ENCODE measurements at regions not wholly inside any gene's neighbourhood (a gene's known extent, or its start where the extent isn't known, plus 50 kb on each side); places are given as distances from the start of the nearest gene placed in this dataset.

- no peaks in the 10 kb centered on the region for H3K79me2 ChIP-seq (replicated peaks; ENCODE audit: insufficient read depth, low read length)
- TF ChIP-seq SMC3 (conservative IDR thresholded peaks at IDR 0.05; ENCODE audit: poor library complexity) (no peak), RAD21 (conservative IDR thresholded peaks at IDR 0.05) (no peak), EP300 (conservative IDR thresholded peaks at IDR 0.05; ENCODE audit: poor library complexity, severe bottlenecking) (no peak), TAF1 (IDR thresholded peaks at IDR 0.05; ENCODE audit: low read depth) (no peak), CTCF (IDR thresholded peaks at IDR 0.05; ENCODE audit: poor library complexity, severe bottlenecking) (no peak), EZH2 (IDR thresholded peaks at IDR 0.05; ENCODE audit: borderline replicate concordance, insufficient read depth, low read length, poor library complexity, severe bottlenecking) (no peak), MXI1 (conservative IDR thresholded peaks at IDR 0.05; ENCODE audit: poor library complexity, severe bottlenecking) (no peak), REST (IDR thresholded peaks at IDR 0.05; ENCODE audit: borderline replicate concordance) (no peak), POLR2AphosphoS5 (IDR thresholded peaks at IDR 0.05) (no peak)
Observed at GRCh38 chr7:156056534-156056933, 244.3 kb upstream of the SHH start.

GRCh38 chr7:156055206-156055822 lies 243.1 kb upstream of the SHH start:
- TF ChIP-seq EZH2 (IDR thresholded peaks at IDR 0.05; ENCODE audit: borderline replicate concordance, insufficient read depth, low read length, poor library complexity, severe bottlenecking) (no peak), POLR2AphosphoS5 (IDR thresholded peaks at IDR 0.05) (no peak), TAF1 (IDR thresholded peaks at IDR 0.05; ENCODE audit: low read depth) (no peak), RAD21 (conservative IDR thresholded peaks at IDR 0.05) (no peak), MXI1 (conservative IDR thresholded peaks at IDR 0.05; ENCODE audit: poor library complexity, severe bottlenecking) (no peak), SMC3 (conservative IDR thresholded peaks at IDR 0.05; ENCODE audit: poor library complexity) (no peak), EP300 (conservative IDR thresholded peaks at IDR 0.05; ENCODE audit: poor library complexity, severe bottlenecking) (no peak), REST (IDR thresholded peaks at IDR 0.05; ENCODE audit: borderline replicate concordance) (no peak), CTCF (IDR thresholded peaks at IDR 0.05; ENCODE audit: poor library complexity, severe bottlenecking) (no peak)
- no peaks in the 10 kb centered on the region for H3K27me3 ChIP-seq (ENCODE audit: insufficient read depth, low read depth, low read length)
- H3K27ac ChIP-seq (ENCODE audit: low read length) = no peak overlapping the region
- no peaks in the 10 kb centered on the region for H3K36me3 ChIP-seq (ENCODE audit: insufficient read depth, low read length)
- no peaks in the 10 kb centered on the region for H3F3A ChIP-seq (ENCODE audit: insufficient read depth, low read length, poor library complexity, severe bottlenecking)
- no peaks in the 10 kb centered on the region for H4K20me1 ChIP-seq (ENCODE audit: insufficient read depth)
- H3K4me2 ChIP-seq (ENCODE audit: low read length) = no peak overlapping the region
- H3K79me2 ChIP-seq (replicated peaks; ENCODE audit: insufficient read depth, low read length) = no peaks in the 10 kb centered on the region
- no peak overlapping the region for H3K4me3 ChIP-seq (ENCODE audit: low read length)
- no peak overlapping the region for H2AFZ ChIP-seq (ENCODE audit: low read depth, low read length)
- no peaks in the 10 kb centered on the region for H3K9me2 ChIP-seq (ENCODE audit: insufficient read depth, low read length)
- H3K9ac ChIP-seq (ENCODE audit: low read length) = no peak overlapping the region
- no peaks in the 10 kb centered on the region for H3K9me3 ChIP-seq (ENCODE audit: low read length)

More at GRCh38 chr7:156056534-156056933, 244.3 kb upstream of the SHH start:
- H3F3A ChIP-seq (ENCODE audit: insufficient read depth, low read length, poor library complexity, severe bottlenecking) = no peaks in the 10 kb centered on the region
- H2AFZ ChIP-seq (ENCODE audit: low read depth, low read length) = no peak overlapping the region
- no peak overlapping the region for H3K9ac ChIP-seq (ENCODE audit: low read length)
- H3K27me3 ChIP-seq (ENCODE audit: insufficient read depth, low read depth, low read length) = no peaks in the 10 kb centered on the region
- H3K4me3 ChIP-seq (ENCODE audit: low read length) = no peak overlapping the region
- H4K20me1 ChIP-seq (ENCODE audit: insufficient read depth) = no peaks in the 10 kb centered on the region
- no peaks in the 10 kb centered on the region for H3K9me3 ChIP-seq (ENCODE audit: low read length)
- no peak overlapping the region for H3K4me2 ChIP-seq (ENCODE audit: low read length)
- H3K36me3 ChIP-seq (ENCODE audit: insufficient read depth, low read length) = no peaks in the 10 kb centered on the region
- H3K9me2 ChIP-seq (ENCODE audit: insufficient read depth, low read length) = no peaks in the 10 kb centered on the region
- H3K27ac ChIP-seq (ENCODE audit: low read length) = no peak overlapping the region

All from neural cell (in vitro differentiated cells).